ENCODE measurements at regions not wholly inside any gene's neighbourhood (a gene's known extent, or its start where the extent isn't known, plus 50 kb on each side); places are given as distances from the start of the nearest gene placed in this dataset.

DNA sequence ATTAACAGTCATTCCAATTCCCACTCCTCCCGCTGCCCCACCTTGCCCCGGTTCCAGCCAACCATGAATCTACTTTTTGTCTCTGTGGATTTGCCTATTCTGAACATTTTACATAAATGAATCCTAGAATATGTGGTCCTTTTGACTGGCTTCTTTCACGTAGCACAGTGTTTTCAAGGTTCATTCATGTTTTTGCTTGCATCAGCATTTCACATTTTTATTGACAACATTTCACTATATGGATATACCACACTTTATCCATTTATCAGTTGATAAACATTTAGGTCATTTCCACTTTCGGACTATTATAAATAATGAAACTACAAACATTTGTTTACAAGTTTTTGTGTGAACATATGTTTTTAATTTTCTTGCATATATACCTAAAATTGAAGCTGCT, 182.0 kb downstream of the ZNF248 start:
- Mint-ChIP-seq H3K27ac (no peak overlapping the region), H3K27me3 (no peaks in the 10 kb centered on the region), H3K9me3 (ENCODE audit: low read depth) (peaks cover 16% of the 10 kb centered on the region), H3K4me1 (no peaks in the 10 kb centered on the region), H3K4me3 (no peak overlapping the region), H3K36me3 (no peaks in the 10 kb centered on the region)
- CTCF ChIA-PET: no interaction called here
- DNase-seq: no peak
- no peak for ATAC-seq

DNA sequence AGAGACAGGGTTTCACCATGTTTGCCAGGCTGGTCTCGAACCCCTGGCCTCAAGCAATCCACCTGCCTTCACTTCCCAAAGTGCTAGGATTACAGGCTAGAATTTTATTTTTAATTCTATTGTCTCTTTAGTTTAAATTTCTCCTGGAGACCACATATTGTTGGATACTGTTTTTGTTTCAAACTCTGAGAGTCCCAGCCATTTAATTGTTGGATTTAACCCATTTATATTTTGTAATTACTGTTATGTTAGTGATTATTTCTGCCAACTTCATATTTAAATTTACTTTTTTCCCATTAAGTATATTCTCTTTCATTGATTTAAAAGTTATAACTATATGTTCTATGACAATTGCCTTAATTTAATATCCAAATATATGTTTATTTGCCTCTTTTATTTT, 185.6 kb downstream of the ZNF248 start:
- H3K36me3 Mint-ChIP-seq: no peaks in the 10 kb centered on the region
- no peak for DNase-seq
- CTCF ChIA-PET: no interaction called here
- H3K27me3 Mint-ChIP-seq: no peaks in the 10 kb centered on the region
- peaks cover 14% of the 10 kb centered on the region for H3K9me3 Mint-ChIP-seq (ENCODE audit: low read depth)
- no peak for ATAC-seq
- H3K27ac Mint-ChIP-seq: no peak overlapping the region
- no peak overlapping the region for H3K4me3 Mint-ChIP-seq
- no peaks in the 10 kb centered on the region for H3K4me1 Mint-ChIP-seq

DNA sequence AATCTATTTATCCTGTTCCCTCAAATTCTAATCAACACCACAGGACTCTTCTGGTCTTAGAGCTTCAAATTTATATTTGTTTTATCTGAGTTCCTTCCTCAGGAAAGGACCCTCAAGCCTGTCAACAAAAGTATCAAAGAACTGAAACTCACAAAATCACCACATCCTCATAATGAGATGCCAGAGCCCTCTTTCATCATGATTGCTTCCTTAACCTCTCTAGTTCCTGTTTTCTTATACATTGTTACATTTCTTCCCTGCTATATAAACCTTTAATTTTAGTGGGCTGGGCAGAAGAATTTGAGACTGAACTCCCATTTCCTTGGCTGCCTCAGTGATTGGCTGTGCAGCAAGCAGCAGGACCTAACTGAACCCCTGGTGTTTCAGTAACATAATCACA, 189.7 kb downstream of the ZNF248 start:
- CTCF ChIA-PET: no interaction called here
- Mint-ChIP-seq H3K27me3 (no peaks in the 10 kb centered on the region), H3K36me3 (no peaks in the 10 kb centered on the region), H3K4me1 (no peaks in the 10 kb centered on the region), H3K9me3 (ENCODE audit: low read depth) (peaks cover 19% of the 10 kb centered on the region), H3K4me3 (no peak overlapping the region), H3K27ac (no peak overlapping the region)
- DNase-seq (no peak), ATAC-seq (no peak)

- Mint-ChIP-seq H3K4me1 (no peaks in the 10 kb centered on the region), H3K27me3 (no peaks in the 10 kb centered on the region), H3K27ac (no peak overlapping the region), H3K4me3 (no peak overlapping the region), H3K9me3 (ENCODE audit: low read depth) (peaks cover 17% of the 10 kb centered on the region), H3K36me3 (no peaks in the 10 kb centered on the region)
- no peak for DNase-seq
- CTCF ChIA-PET: no interaction called here
- no peak for ATAC-seq
Measured at GRCh38 chr10:37654466-37654865, 202.9 kb downstream of the ZNF248 start.

DNA sequence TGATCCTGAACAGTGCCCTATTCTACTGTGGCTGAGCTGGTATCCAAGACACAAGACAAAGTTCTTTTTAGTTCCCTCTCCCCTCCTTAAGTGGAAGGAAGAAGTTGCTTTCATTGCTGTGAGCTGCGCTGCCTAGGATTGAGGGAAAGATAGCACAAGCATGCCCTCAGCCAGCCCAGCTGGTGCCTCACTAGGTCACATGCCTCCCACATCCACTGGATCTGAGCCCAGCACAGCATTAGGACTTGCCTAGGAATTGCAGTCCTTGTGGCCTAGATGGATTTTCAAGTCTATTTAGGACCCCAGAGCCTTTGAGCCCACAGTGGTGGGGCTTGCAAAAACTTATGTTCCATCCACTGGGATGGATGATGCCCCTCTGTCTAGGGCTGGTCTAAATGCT, 214.2 kb downstream of the ZNF248 start:
- Mint-ChIP-seq H3K4me3 (no peak overlapping the region), H3K4me1 (no peaks in the 10 kb centered on the region), H3K36me3 (no peaks in the 10 kb centered on the region), H3K27me3 (no peaks in the 10 kb centered on the region), H3K9me3 (ENCODE audit: low read depth) (peaks cover 10% of the 10 kb centered on the region), H3K27ac (no peak overlapping the region)
- ATAC-seq (no peak), DNase-seq (no peak)
- CTCF ChIA-PET: no interaction called here

DNA sequence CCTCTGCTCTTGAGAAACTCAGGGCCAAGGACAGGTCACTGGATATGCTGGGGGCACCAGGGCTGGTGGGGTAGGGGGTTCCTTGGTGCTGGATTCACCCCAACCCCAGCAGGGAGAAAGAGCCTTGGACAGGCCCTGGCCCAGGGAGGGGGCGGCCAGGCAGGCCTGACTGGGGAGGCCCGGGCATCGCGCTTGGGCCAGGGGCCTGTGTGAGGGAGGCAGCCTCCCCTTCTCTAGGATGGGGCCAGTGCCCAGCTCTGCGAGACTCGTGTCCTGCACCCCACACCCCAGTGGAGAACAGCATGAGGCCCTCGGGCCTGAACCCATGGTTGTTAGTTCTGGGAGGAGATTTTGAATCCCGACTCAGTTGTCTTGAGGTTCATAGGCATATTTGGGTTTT, 217.1 kb downstream of the ZNF248 start:
- ATAC-seq (no peak), DNase-seq (no peak)
- Mint-ChIP-seq H3K27me3 (no peaks in the 10 kb centered on the region), H3K9me3 (ENCODE audit: low read depth) (peaks cover 23% of the 10 kb centered on the region), H3K27ac (no peak overlapping the region), H3K4me1 (no peaks in the 10 kb centered on the region), H3K4me3 (no peak overlapping the region), H3K36me3 (no peaks in the 10 kb centered on the region)
- CTCF ChIA-PET: no interaction called here

- Mint-ChIP-seq H3K9me3 (ENCODE audit: low read depth) (peaks cover 27% of the 10 kb centered on the region), H3K27me3 (no peaks in the 10 kb centered on the region), H3K36me3 (no peaks in the 10 kb centered on the region), H3K27ac (no peak overlapping the region), H3K4me3 (no peak overlapping the region), H3K4me1 (no peaks in the 10 kb centered on the region)
- DNase-seq (no peak), ATAC-seq (no peak)
- CTCF ChIA-PET: no interaction called here
Measured at GRCh38 chr10:37639200-37639599, 218.2 kb downstream of the ZNF248 start.

DNA sequence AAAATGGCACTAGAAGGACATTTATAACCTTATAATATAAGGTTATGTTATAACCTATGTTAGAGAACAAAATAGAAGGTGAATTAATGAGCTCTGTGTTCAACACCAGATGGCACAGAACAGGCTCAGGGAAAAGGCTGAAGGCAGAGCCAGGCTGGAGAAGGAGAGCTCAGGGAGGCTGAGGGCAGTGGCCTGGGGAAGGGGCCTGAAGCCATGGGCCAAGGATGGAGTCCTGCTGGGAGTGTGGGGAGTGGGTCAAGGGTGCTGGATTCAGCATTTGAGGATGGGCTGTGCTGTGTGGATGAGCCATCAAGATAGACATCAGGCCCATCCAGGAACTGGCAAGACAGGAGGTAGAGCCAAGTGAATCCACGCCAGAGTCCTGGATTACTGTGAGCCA, 218.8 kb downstream of the ZNF248 start:
- DNase-seq (no peak), ATAC-seq (no peak)
- Mint-ChIP-seq H3K27me3 (no peaks in the 10 kb centered on the region), H3K36me3 (no peaks in the 10 kb centered on the region), H3K4me1 (no peaks in the 10 kb centered on the region), H3K27ac (no peak overlapping the region), H3K4me3 (no peak overlapping the region), H3K9me3 (ENCODE audit: low read depth) (peaks cover 27% of the 10 kb centered on the region)
- CTCF ChIA-PET: no interaction called here

DNA sequence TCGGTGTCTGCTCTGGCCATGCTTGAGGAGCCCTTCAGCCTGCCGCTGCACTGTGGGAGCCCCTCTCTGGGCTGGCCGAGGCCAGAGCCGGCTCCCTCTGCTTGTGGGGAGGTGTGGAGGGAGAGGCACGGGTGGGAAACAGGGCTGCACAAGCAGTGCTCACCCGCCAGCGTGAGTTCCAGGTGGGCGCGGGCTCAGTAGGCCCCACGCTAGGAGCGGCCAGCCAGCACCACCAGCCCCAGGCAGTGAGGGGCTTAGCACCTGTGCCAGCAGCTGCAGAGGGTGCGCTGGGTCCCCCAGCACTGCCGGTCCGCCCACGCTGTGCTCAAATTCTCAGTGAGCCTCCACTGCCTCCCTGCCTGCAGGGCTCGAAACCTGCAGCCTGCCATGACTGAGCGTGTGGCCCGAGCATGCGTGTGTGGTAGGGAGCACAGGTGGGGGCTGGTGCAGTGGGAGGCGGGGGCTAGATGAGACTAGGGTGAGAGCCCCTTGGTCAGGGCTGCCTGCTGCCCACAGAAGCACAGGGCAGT, 223.0 kb downstream of the ZNF248 start:
- ATAC-seq (no peak), DNase-seq (no peak)
- Mint-ChIP-seq H3K36me3 (no peaks in the 10 kb centered on the region), H3K4me3 (no peak overlapping the region), H3K27ac (no peak overlapping the region), H3K9me3 (ENCODE audit: low read depth) (peaks cover 27% of the 10 kb centered on the region), H3K27me3 (no peaks in the 10 kb centered on the region), H3K4me1 (no peaks in the 10 kb centered on the region)
- CTCF ChIA-PET: no interaction called here

DNA sequence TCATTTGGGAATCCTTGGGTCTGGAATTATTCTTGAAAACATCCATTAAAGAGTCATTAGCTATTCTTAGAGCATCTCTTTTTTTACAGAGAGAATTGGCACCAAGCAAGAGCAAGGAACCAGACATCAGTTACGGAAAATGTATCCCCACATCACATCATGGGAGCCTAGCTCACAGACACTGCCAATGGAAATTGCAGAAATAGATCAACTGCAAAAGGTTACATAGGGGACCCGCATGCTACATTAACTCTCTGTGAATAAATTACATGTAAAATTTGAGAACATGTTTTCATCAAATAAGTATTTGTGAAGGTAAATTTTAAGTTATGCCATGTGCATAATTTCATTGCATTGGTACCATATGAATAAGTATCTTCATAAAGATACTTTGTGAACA, 224.8 kb downstream of the ZNF248 start:
- no peak for DNase-seq
- no peaks in the 10 kb centered on the region for H3K36me3 Mint-ChIP-seq
- CTCF ChIA-PET: no interaction called here
- ATAC-seq: no peak
- H3K4me1 Mint-ChIP-seq: no peaks in the 10 kb centered on the region
- H3K4me3 Mint-ChIP-seq: no peak overlapping the region
- no peak overlapping the region for H3K27ac Mint-ChIP-seq
- peaks cover 19% of the 10 kb centered on the region for H3K9me3 Mint-ChIP-seq (ENCODE audit: low read depth)
- no peaks in the 10 kb centered on the region for H3K27me3 Mint-ChIP-seq

DNA sequence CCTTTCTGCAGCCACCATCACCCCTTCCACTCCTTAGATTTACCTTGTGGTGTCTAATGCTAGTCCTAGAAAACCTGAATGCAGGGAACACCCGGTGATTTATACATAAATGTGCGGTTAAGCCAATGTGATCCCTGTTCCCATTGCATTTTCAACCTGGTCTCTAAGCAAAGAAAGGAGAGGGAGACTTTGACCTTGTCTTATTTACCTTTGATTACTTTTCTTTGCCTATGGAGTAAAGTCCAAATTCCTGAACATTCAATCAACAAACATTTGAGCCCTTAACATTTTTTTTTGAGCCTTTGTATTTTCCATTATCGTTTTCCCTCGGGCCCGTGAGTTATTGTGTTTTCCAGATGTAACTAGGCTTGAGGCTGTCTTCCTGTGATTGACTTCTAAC, 233.9 kb downstream of the ZNF248 start:
- H3K27ac Mint-ChIP-seq: no peak overlapping the region
- H3K27me3 Mint-ChIP-seq: no peaks in the 10 kb centered on the region
- ATAC-seq (no peak), DNase-seq (no peak)
- no peak overlapping the region for H3K4me3 Mint-ChIP-seq
- peaks cover 21% of the 10 kb centered on the region for H3K9me3 Mint-ChIP-seq (ENCODE audit: low read depth)
- H3K36me3 Mint-ChIP-seq: no peaks in the 10 kb centered on the region
- H3K4me1 Mint-ChIP-seq: no peaks in the 10 kb centered on the region
- CTCF ChIA-PET: no interaction called here

- CTCF ChIA-PET: no interaction called here
Measured at GRCh38 chr10:37619336-37619735, 238.1 kb downstream of the ZNF248 start.

DNA sequence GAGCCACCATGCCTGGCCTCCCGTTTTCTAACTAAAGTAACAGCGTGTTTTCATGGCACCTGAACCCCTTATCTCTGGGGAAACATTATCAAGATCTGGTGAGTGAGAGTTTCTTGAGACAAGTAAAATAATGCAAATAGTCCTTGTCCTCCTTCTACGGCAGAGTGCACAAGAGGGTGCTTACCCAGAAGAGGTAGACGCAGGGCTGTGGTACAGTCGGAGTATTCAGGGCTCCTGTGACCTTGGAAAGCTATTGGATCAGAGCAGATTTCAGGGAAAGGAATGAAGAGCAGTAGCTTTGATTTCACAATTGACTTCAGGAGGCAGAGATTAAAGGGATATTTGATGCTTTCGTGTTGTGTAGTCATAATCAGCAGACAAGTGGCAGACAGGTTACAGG, 269.1 kb downstream of the ZNF248 start:
- H3K27ac Mint-ChIP-seq: no peak overlapping the region
- CTCF ChIA-PET: no interaction called here
- no peaks in the 10 kb centered on the region for H3K4me1 Mint-ChIP-seq
- no peak overlapping the region for H3K4me3 Mint-ChIP-seq
- peaks cover 6% of the 10 kb centered on the region for H3K9me3 Mint-ChIP-seq (ENCODE audit: low read depth)
- no peaks in the 10 kb centered on the region for H3K27me3 Mint-ChIP-seq
- H3K36me3 Mint-ChIP-seq: no peaks in the 10 kb centered on the region
- ATAC-seq (no peak), DNase-seq (no peak)

More at GRCh38 chr10:37619336-37619735, 238.1 kb downstream of the ZNF248 start:
- ATAC-seq (no peak), DNase-seq (no peak)
- no peaks in the 10 kb centered on the region for H3K27me3 Mint-ChIP-seq
- H3K9me3 Mint-ChIP-seq (ENCODE audit: low read depth): peaks cover 17% of the 10 kb centered on the region
- no peak overlapping the region for H3K27ac Mint-ChIP-seq
- no peak overlapping the region for H3K4me3 Mint-ChIP-seq
- H3K4me1 Mint-ChIP-seq: no peaks in the 10 kb centered on the region
- no peaks in the 10 kb centered on the region for H3K36me3 Mint-ChIP-seq

GRCh38 chr10:37584643-37585042, 272.8 kb downstream of the ZNF248 start:
- Mint-ChIP-seq H3K4me1 (no peaks in the 10 kb centered on the region), H3K27ac (no peak overlapping the region), H3K36me3 (no peaks in the 10 kb centered on the region), H3K27me3 (no peaks in the 10 kb centered on the region), H3K4me3 (no peak overlapping the region), H3K9me3 (ENCODE audit: low read depth) (peaks cover 9% of the 10 kb centered on the region)
- ATAC-seq (no peak), DNase-seq (no peak)
- CTCF ChIA-PET: no interaction called here

DNA sequence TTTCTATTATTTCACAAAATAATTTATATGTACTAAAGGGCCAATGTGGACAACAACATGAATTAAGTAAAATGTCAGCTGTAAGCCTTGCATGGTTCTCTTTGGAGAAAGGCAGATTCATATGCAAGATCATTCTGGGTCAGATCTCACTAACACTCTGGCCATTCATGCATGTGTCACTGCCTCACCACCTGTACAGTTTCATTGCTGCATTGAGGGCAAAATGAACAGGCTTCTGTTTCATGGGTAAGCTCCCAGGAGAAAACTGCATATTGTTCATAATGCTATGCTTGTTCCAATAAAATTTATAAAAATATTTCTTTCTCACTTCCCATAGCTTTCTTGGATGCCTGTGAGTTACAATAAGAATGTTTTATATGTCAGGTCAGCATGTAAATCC, 275.2 kb downstream of the ZNF248 start:
- peaks cover 7% of the 10 kb centered on the region for H3K9me3 Mint-ChIP-seq (ENCODE audit: low read depth)
- H3K4me3 Mint-ChIP-seq: no peak overlapping the region
- H3K27ac Mint-ChIP-seq: no peak overlapping the region
- DNase-seq (no peak), ATAC-seq (no peak)
- H3K4me1 Mint-ChIP-seq: no peaks in the 10 kb centered on the region
- H3K36me3 Mint-ChIP-seq: no peaks in the 10 kb centered on the region
- H3K27me3 Mint-ChIP-seq: no peaks in the 10 kb centered on the region
- CTCF ChIA-PET: no interaction called here
